Peyer's patch (tissue), 4 donors: ENCODE measurements at regions not wholly inside any gene's neighbourhood (a gene's known extent, or its start where the extent isn't known, plus 50 kb on each side); places are given as distances from the start of the nearest gene placed in this dataset.

Experiments
- DNase-seq, 3 donors: peaks; one replicate each; pipeline ENCODE4 v3.0.0-alpha.2; 2017 to 2019
- H3K27ac ChIP-seq, 4 donors: fragments of 200-600 bp; sonication (generic); one replicate each; pipeline ENCODE4 v1.5.1; 2016 to 2019
- H3K27me3 ChIP-seq, 2 donors: fragments of 200-600 bp; sonication (generic); one replicate each; pipeline ENCODE4 v1.5.1; 2019
- H3K36me3 ChIP-seq, 3 donors: fragments of 200-600 bp; sonication (generic); one replicate each; pipeline ENCODE4 v1.5.1; 2016 to 2019
- H3K4me1 ChIP-seq, 4 donors: fragments of 200-600 bp; sonication (generic); one replicate each; pipeline ENCODE4 v1.5.1; 2016 to 2019
- H3K4me3 ChIP-seq, 4 donors: fragments of 200-600 bp; sonication (generic); 1 replicate in 3 of 4; 2 replicates in 1 of 4; pipeline ENCODE4 v1.5.1; 2016 to 2019; ENCODE audit warnings: mild to moderate bottlenecking in 1 of 4
- H3K9me3 ChIP-seq, 4 donors: fragments of 200-600 bp; sonication (generic); one replicate each; pipeline ENCODE4 v1.5.1; 2016 to 2019; ENCODE audit warnings: mild to moderate bottlenecking in 1 of 4
- CTCF ChIP-seq, 6 experiments: fragments of 450-650 bp in 4 of 6; fragments of 200-600 bp in 2 of 6; sonication (generic) in 1 of 6; IDR thresholded peaks; one replicate each; pipeline ENCODE4 v1.5.1; 2017 to 2019; ENCODE audit warnings: antibody characterized with exemption in 6 of 6, mild to moderate bottlenecking in 3 of 6, moderate library complexity in 1 of 6
- POLR2A ChIP-seq, 2 donors: fragments of 450-650 bp; IDR thresholded peaks; one replicate each; pipeline ENCODE4 v1.5.1; 2017; ENCODE audit warnings: antibody characterized with exemption in 2 of 2, mild to moderate bottlenecking in 2 of 2, moderate library complexity in 2 of 2

DNA sequence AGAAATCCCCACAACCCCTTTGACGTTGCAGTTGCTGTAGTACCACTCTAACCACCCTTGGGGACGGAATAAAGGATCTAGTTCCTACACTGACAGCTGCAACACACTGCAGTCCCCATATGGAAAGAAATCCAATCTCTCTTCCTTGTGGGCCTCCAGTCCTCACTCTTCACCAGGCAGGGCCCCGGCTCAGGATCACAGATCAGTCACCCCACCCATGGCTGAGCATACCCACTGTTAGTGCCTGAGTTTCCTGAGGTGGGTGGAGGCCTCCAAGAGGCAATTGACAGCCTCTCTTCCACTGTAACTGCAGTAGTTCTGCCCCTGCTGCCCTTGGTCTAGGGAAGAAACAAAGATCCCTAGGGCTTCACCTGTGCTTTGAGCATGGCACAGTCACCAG lies 670.0 kb upstream of the CDH2 start:
- no peak overlapping the region for H3K27ac ChIP-seq
- no peaks in the 10 kb centered on the region for H3K9me3 ChIP-seq
- DNase-seq = no peak
- H3K36me3 ChIP-seq = no peaks in the 10 kb centered on the region
- no peak overlapping the region for H3K4me3 ChIP-seq
- TF ChIP-seq POLR2A (IDR thresholded peaks at IDR 0.05) (no peak), CTCF (IDR thresholded peaks at IDR 0.05) (no peak)
- H3K27me3 ChIP-seq = no peaks in the 10 kb centered on the region
- H3K4me1 ChIP-seq = no peaks in the 10 kb centered on the region

GRCh38 chr18:28837100-28837499 lies 660.2 kb upstream of the CDH2 start:
- Histone ChIP-seq H3K27me3 (no peaks in the 10 kb centered on the region), H3K9me3 (no peaks in the 10 kb centered on the region), H3K4me3 (no peak overlapping the region), H3K27ac (no peak overlapping the region), H3K36me3 (no peaks in the 10 kb centered on the region), H3K4me1 (no peaks in the 10 kb centered on the region)
- TF ChIP-seq CTCF (IDR thresholded peaks at IDR 0.05) = no peak
- TF ChIP-seq POLR2A (IDR thresholded peaks at IDR 0.05) = no peak
- no peak for DNase-seq

DNA sequence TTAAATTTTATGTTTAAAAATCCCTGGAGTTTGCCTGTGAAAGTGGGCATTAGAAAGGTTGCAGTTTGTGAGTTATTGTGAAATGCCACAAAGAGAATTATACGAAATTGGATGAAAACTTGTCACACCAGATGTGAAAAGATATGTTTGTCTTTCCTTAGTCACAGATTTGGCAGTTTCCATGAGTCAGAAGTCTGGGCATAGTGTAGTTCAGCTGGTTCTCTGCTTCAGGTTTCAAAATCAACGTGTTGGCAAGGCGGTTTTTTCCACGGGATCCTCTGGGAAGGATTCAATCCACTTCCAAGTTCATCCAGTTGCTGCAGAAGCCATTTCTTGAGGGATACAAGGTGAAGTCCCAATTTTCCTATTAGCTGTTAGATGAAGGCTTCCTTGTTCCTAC lies 658.0 kb upstream of the CDH2 start:
- DNase-seq = no peak
- H3K4me3 ChIP-seq = no peak overlapping the region
- H3K27ac ChIP-seq = no peak overlapping the region
- H3K27me3 ChIP-seq = no peaks in the 10 kb centered on the region
- no peaks in the 10 kb centered on the region for H3K4me1 ChIP-seq
- H3K9me3 ChIP-seq = no peaks in the 10 kb centered on the region
- TF ChIP-seq CTCF (IDR thresholded peaks at IDR 0.05) = no peak
- TF ChIP-seq POLR2A (IDR thresholded peaks at IDR 0.05) = no peak
- H3K36me3 ChIP-seq = no peaks in the 10 kb centered on the region

DNA sequence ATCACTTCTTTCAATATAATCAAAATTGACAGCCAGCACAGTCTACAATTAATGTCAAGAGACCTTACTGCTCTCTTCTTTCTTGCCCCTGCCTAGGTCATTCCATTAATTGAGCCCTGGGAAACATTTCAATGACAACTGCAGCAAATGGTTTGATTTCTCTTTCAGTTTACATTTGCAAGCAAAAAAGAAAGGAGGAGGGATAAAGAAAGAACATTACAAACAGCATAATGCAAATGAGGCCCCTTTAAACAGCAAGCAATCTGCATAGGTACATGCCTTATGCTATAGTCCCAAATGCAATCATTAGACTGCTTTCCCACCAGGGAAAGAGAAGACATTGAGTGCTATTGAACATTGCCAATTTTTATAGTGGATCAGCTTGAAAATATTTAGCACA lies 655.0 kb upstream of the CDH2 start:
- no peaks in the 10 kb centered on the region for H3K4me1 ChIP-seq
- TF ChIP-seq POLR2A (IDR thresholded peaks at IDR 0.05) (no peak), CTCF (IDR thresholded peaks at IDR 0.05) (no peak)
- H3K27me3 ChIP-seq = no peaks in the 10 kb centered on the region
- no peak for DNase-seq
- H3K36me3 ChIP-seq = no peaks in the 10 kb centered on the region
- no peak overlapping the region for H3K4me3 ChIP-seq
- no peaks in the 10 kb centered on the region for H3K9me3 ChIP-seq
- H3K27ac ChIP-seq = no peak overlapping the region

GRCh38 chr18:28831476-28831875 lies 654.5 kb upstream of the CDH2 start:
- no peaks in the 10 kb centered on the region for H3K27me3 ChIP-seq
- DNase-seq = no peak

More at GRCh38 chr18:28831476-28831875, 654.5 kb upstream of the CDH2 start:
- Histone ChIP-seq H3K27ac (no peak overlapping the region), H3K36me3 (no peaks in the 10 kb centered on the region), H3K4me1 (no peaks in the 10 kb centered on the region), H3K9me3 (no peaks in the 10 kb centered on the region), H3K4me3 (no peak overlapping the region)
- no peak for TF ChIP-seq CTCF (IDR thresholded peaks at IDR 0.05)
